ENCODE measurements at regions not wholly inside any gene's neighbourhood (a gene's known extent, or its start where the extent isn't known, plus 50 kb on each side); places are given as distances from the start of the nearest gene placed in this dataset.

DNA sequence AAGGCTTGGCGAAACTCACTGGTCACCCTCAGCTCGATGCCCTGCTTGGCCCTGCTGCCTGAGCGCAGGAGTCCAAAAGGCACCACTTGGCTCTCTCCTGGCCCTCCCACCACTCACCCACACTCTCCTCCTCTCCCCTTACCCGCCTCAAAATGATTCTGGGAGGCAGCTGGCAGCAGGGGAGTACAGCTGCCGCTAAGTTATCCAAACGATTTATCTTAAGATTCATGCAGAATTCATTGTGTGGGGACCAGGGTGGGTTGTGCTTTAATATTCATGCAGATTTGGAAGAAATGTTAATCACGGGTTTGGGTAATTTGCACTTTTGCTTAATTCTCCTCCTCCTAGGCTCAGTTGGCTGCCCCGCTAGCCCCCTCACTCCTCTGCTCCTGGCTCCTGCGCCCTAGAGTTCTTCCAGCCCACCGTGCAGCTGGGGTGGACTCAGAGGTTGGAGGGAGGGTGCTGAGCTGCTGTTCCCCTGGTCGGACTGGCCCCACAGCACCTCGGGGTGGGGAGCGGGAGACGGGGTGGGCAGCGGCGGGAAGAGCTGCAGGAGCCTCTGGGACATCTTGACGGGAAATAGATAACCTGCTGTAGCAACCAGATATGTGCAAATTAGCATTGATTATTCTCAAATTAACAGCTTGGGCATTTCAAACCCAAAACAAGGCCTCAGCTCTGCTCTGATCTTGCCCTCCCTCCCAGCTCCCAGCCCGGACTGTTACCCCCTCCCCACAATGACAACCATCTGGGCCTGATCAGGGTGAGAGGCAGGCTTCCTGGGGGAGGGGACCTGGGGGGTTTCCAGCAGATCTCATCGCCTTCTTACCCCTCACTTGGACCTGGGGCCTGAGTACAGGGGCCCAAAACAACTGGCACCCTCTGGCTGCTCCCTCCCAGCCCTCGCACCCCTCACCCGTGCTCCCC is 122.6 kb upstream of the RPL38 start:
- no peaks in the 10 kb centered on the region for H3K79me1 ChIP-seq (ENCODE audit: low read depth, low read length)
- TF ChIP-seq BCL11A (IDR thresholded peaks at IDR 0.05; ENCODE audit: low read depth in 2 of 2, low read length in 2 of 2) (no peak), SIN3A (conservative IDR thresholded peaks at IDR 0.05 in 1 of 2, IDR thresholded peaks at IDR 0.05 in 1 of 2; ENCODE audit: low read depth in 1 of 2, low read length in 2 of 2) (no peak)
- FAIRE-seq, result no peak
- H3K56ac ChIP-seq (replicated peaks; ENCODE audit: insufficient read length, low read depth, low read length), result no peak overlapping the region
- no peak overlapping the region for H3K4me3 ChIP-seq (ENCODE audit: extremely low read depth in 1 of 4, insufficient read depth in 2 of 4, low read depth in 3 of 4, low read length in 4 of 4)
- no peak overlapping the region for H3K9ac ChIP-seq (replicated peaks in 1 of 4; ENCODE audit: extremely low read depth in 1 of 4, low read depth in 3 of 4, low read length in 3 of 4)
- no peak overlapping the region for H3K23ac ChIP-seq (ENCODE audit: insufficient read length)
- H3K9me3 ChIP-seq (ENCODE audit: insufficient read depth in 2 of 2, low read depth in 1 of 2, low read length in 1 of 2), result peaks cover 0 to 7% of the 10 kb centered on the region in 2 experiments; a peak in 3 of 4 replicates
- no peak overlapping the region for H2BK120ac ChIP-seq (replicated peaks; ENCODE audit: low read depth, low read length)
- 86% methylated on average over 13 of the region's 21 CpGs; no CpG with 5 or more reads in 1 of the 2 experiments for WGBS, 2 experiments (ENCODE audit: extremely low coverage in 1 of 2, insufficient coverage in 1 of 2, insufficient read length in 1 of 2, insufficient replicate concordance in 2 of 2, low coverage in 1 of 2, low lambda C conversion rate in 2 of 2, missing lambda C conversion rate in 1 of 2)
- H4K20me1 ChIP-seq (replicated peaks in 1 of 2; ENCODE audit: control insufficient read depth in 1 of 2, insufficient read depth in 2 of 2, low read length in 2 of 2), result peaks cover 0 to 7% of the 10 kb centered on the region in 2 experiments
- H3K23me2 ChIP-seq (ENCODE audit: low read depth, low read length), result peaks cover 8% of the 10 kb centered on the region; the same call in 1 of the 2 replicates
- no peak overlapping the region for H2AFZ ChIP-seq (ENCODE audit: low read length)
- H2AK5ac ChIP-seq (ENCODE audit: low read depth, low read length), result no peak overlapping the region
- no peak overlapping the region for H2BK12ac ChIP-seq (ENCODE audit: low read depth, low read length)
- DNase-seq (ENCODE audit: low read depth in 1 of 2, low spot score in 2 of 2), result no peak
- no peak overlapping the region for H3K27ac ChIP-seq (ENCODE audit: low read depth, low read length)
- no peak overlapping the region for H4K5ac ChIP-seq (ENCODE audit: insufficient read length, low read depth, low read length)
- no peak overlapping the region for H3K14ac ChIP-seq (ENCODE audit: insufficient read length)
- ChIA-PET POLR2A (ENCODE audit: partially characterized antibody) (no interaction called here), CTCF (ENCODE audit: partially characterized antibody) (interaction anchor here (0.7 to 8.0 kb wide), 6 partner anchors 7 to 119 kb away, joined by 3 to 84 read pairs (median 6); no protein-coding TSS in a partner anchor)
- H3K18ac ChIP-seq (ENCODE audit: extremely low read depth, low read length), result no peak overlapping the region
- H4K91ac ChIP-seq (replicated peaks; ENCODE audit: insufficient read length, low read length), result no peak overlapping the region
- no peak overlapping the region for H3K4ac ChIP-seq (replicated peaks; ENCODE audit: insufficient read length, low read depth, low read length)
- H2BK20ac ChIP-seq (ENCODE audit: low read length), result no peak overlapping the region
- H3K4me1 ChIP-seq (replicated peaks in 1 of 4; ENCODE audit: control insufficient read depth in 3 of 4, insufficient read depth in 4 of 4, low read length in 3 of 4), result no peaks in the 10 kb centered on the region; a peak in 1 of 7 replicates
- no peak overlapping the region for H2BK15ac ChIP-seq (ENCODE audit: low read length)
- H3K27me3 ChIP-seq (replicated peaks in 1 of 4; ENCODE audit: control insufficient read depth in 3 of 4, extremely low read depth in 1 of 4, insufficient read depth in 3 of 4, low read length in 3 of 4), result no peaks in the 10 kb centered on the region; a peak in 1 of 7 replicates
- no peak overlapping the region for H4K8ac ChIP-seq (ENCODE audit: extremely low read depth, insufficient read depth, low read length)
- no peaks in the 10 kb centered on the region for H3K79me2 ChIP-seq (ENCODE audit: control insufficient read depth in 1 of 2, insufficient read depth in 2 of 2, low read length in 2 of 2)
- H3K4me2 ChIP-seq (ENCODE audit: insufficient read depth in 1 of 2, low read depth in 2 of 2, low read length in 2 of 2), result no peak overlapping the region
- H2BK5ac ChIP-seq (ENCODE audit: low read depth, low read length), result no peak overlapping the region
- no peaks in the 10 kb centered on the region for H3K36me3 ChIP-seq (ENCODE audit: control insufficient read depth in 2 of 4, insufficient read depth in 4 of 4, low read length in 3 of 4)
